ENCODE measurements at regions not wholly inside any gene's neighbourhood (a gene's known extent, or its start where the extent isn't known, plus 50 kb on each side); places are given as distances from the start of the nearest gene placed in this dataset.

DNA sequence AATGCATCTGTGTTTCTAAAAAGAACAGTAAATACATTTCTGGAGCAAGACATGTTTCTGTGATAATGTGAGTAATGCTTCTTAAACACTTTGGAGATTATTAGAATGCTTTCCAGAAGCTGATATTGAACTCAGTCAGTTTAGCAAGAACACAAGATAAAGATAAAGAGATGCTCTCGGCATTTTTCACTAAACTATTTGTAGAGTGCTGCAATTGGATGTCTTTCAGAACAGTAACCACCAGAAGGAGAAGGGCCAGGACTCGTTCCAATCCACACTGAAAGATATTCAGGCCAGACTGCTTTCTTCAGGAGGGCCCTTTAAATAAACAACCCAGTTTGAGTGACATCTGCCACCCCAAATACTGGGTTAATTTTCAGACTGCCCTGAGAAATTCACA, 456.0 kb downstream of the TBC1D4 start:
- no peaks in the 10 kb centered on the region for H3K36me3 ChIP-seq (ENCODE audit: control insufficient read depth, low read length)
- H3K9me2 ChIP-seq (replicated peaks; ENCODE audit: control insufficient read depth, low read length) = no peaks in the 10 kb centered on the region
- H3K4me3 ChIP-seq (ENCODE audit: low read length) = no peak overlapping the region
- no peaks in the 10 kb centered on the region for H3F3A ChIP-seq (ENCODE audit: control insufficient read depth, insufficient read depth)
- no peaks in the 10 kb centered on the region for H4K20me1 ChIP-seq (ENCODE audit: control insufficient read depth, insufficient read depth, low read depth, low read length)
- H3K4me1 ChIP-seq (ENCODE audit: control insufficient read depth, low read length) = no peaks in the 10 kb centered on the region
- no peaks in the 10 kb centered on the region; the same call in 1 of the 2 replicates for H3K27me3 ChIP-seq (ENCODE audit: control insufficient read depth, low read length)
- H3K27ac ChIP-seq (ENCODE audit: low read depth, low read length) = no peak overlapping the region
- H3K4me2 ChIP-seq (ENCODE audit: low read length) = no peak overlapping the region
- no peaks in the 10 kb centered on the region for H3K79me2 ChIP-seq (ENCODE audit: control insufficient read depth, low read length)
- H3K9me3 ChIP-seq (ENCODE audit: control insufficient read depth, insufficient read depth, low read length) = no peaks in the 10 kb centered on the region
- TF ChIP-seq, protein P1, sequence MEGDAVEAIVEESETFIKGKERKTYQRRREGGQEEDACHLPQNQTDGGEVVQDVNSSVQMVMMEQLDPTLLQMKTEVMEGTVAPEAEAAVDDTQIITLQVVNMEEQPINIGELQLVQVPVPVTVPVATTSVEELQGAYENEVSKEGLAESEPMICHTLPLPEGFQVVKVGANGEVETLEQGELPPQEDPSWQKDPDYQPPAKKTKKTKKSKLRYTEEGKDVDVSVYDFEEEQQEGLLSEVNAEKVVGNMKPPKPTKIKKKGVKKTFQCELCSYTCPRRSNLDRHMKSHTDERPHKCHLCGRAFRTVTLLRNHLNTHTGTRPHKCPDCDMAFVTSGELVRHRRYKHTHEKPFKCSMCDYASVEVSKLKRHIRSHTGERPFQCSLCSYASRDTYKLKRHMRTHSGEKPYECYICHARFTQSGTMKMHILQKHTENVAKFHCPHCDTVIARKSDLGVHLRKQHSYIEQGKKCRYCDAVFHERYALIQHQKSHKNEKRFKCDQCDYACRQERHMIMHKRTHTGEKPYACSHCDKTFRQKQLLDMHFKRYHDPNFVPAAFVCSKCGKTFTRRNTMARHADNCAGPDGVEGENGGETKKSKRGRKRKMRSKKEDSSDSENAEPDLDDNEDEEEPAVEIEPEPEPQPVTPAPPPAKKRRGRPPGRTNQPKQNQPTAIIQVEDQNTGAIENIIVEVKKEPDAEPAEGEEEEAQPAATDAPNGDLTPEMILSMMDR (IDR thresholded peaks at IDR 0.05; ENCODE audit: low read depth, low read length, poor library complexity, severe bottlenecking) = no peak
- TF ChIP-seq EZH2phosphoT487 (IDR thresholded peaks at IDR 0.05; ENCODE audit: borderline replicate concordance, low read length) = no peak

GRCh38 chr13:75024602-75025001, 457.4 kb downstream of the TBC1D4 start:
- Histone ChIP-seq H3K27ac (ENCODE audit: low read depth, low read length) (no peak overlapping the region), H4K20me1 (ENCODE audit: control insufficient read depth, insufficient read depth, low read depth, low read length) (no peaks in the 10 kb centered on the region), H3K9me2 (replicated peaks; ENCODE audit: control insufficient read depth, low read length) (no peaks in the 10 kb centered on the region), H3K9me3 (ENCODE audit: control insufficient read depth, insufficient read depth, low read length) (no peaks in the 10 kb centered on the region), H3K4me2 (ENCODE audit: low read length) (no peak overlapping the region), H3K79me2 (ENCODE audit: control insufficient read depth, low read length) (no peaks in the 10 kb centered on the region), H3K36me3 (ENCODE audit: control insufficient read depth, low read length) (no peaks in the 10 kb centered on the region), H3K4me3 (ENCODE audit: low read length) (no peak overlapping the region), H3K27me3 (ENCODE audit: control insufficient read depth, low read length) (no peaks in the 10 kb centered on the region; the same call in 1 of the 2 replicates), H3F3A (ENCODE audit: control insufficient read depth, insufficient read depth) (no peaks in the 10 kb centered on the region), H3K4me1 (ENCODE audit: control insufficient read depth, low read length) (no peaks in the 10 kb centered on the region)
- TF ChIP-seq, protein P1 (IDR thresholded peaks at IDR 0.05; ENCODE audit: low read depth, low read length, poor library complexity, severe bottlenecking) = no peak
- no peak for TF ChIP-seq EZH2phosphoT487 (IDR thresholded peaks at IDR 0.05; ENCODE audit: borderline replicate concordance, low read length)

GRCh38 chr13:75023609-75024008, 458.4 kb downstream of the TBC1D4 start:
- Histone ChIP-seq H3K4me1 (ENCODE audit: control insufficient read depth, low read length) (no peaks in the 10 kb centered on the region), H3K79me2 (ENCODE audit: control insufficient read depth, low read length) (no peaks in the 10 kb centered on the region), H4K20me1 (ENCODE audit: control insufficient read depth, insufficient read depth, low read depth, low read length) (no peaks in the 10 kb centered on the region), H3K27ac (ENCODE audit: low read depth, low read length) (no peak overlapping the region), H3K9me2 (replicated peaks; ENCODE audit: control insufficient read depth, low read length) (no peaks in the 10 kb centered on the region), H3F3A (ENCODE audit: control insufficient read depth, insufficient read depth) (no peaks in the 10 kb centered on the region), H3K9me3 (ENCODE audit: control insufficient read depth, insufficient read depth, low read length) (no peaks in the 10 kb centered on the region), H3K27me3 (ENCODE audit: control insufficient read depth, low read length) (no peaks in the 10 kb centered on the region; the same call in 1 of the 2 replicates), H3K4me3 (ENCODE audit: low read length) (no peak overlapping the region), H3K36me3 (ENCODE audit: control insufficient read depth, low read length) (no peaks in the 10 kb centered on the region), H3K4me2 (ENCODE audit: low read length) (no peak overlapping the region)
- TF ChIP-seq, protein P1 (IDR thresholded peaks at IDR 0.05; ENCODE audit: low read depth, low read length, poor library complexity, severe bottlenecking) = no peak
- no peak for TF ChIP-seq EZH2phosphoT487 (IDR thresholded peaks at IDR 0.05; ENCODE audit: borderline replicate concordance, low read length)
